ENCODE measurements at regions not wholly inside any gene's neighbourhood (a gene's known extent, or its start where the extent isn't known, plus 50 kb on each side); places are given as distances from the start of the nearest gene placed in this dataset.

DNA sequence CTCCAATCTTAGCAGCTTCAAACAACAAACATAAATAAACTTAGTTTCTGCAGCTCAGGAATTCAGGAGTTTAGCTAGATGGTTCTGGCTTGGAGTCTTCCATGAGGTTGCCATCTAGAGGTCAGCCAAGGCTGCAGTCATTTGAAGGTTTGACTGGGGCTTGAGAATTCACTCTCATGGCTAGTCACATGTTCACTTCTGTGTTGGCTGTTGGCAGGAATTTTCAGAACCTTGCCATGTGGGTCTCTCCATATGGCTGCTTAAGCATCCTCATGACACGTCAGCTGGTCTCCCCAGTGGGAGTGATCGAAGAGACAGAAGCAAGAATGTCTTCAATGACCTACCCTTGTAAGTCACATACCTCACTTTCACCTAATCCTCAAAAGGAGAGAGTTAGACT lies 269.2 kb upstream of the CNTN3 start:
- H3K23ac ChIP-seq (ENCODE audit: insufficient read length) = no peak overlapping the region
- CTCF ChIA-PET (ENCODE audit: partially characterized antibody) = interaction anchor here (0.8 to 2.1 kb wide), 4 partner anchors 11 to 449 kb away, joined by 3 to 6 read pairs (median 4); no protein-coding TSS in a partner anchor
- H3K4me3 ChIP-seq (ENCODE audit: extremely low read depth in 1 of 4, insufficient read depth in 2 of 4, low read depth in 3 of 4, low read length in 4 of 4) = no peak overlapping the region
- TF ChIP-seq RAD21 (IDR thresholded peaks at IDR 0.05 in 1 of 2, conservative IDR thresholded peaks at IDR 0.05 in 1 of 2; ENCODE audit: low read depth in 2 of 2, low read length in 2 of 2) = peak; percentile 48 to 62
- TF ChIP-seq BACH1 (IDR thresholded peaks at IDR 0.05; ENCODE audit: low read length) = no peak
- TF ChIP-seq CBX8 (IDR thresholded peaks at IDR 0.05; ENCODE audit: borderline replicate concordance, low read depth, low read length) = no peak
- no peak for TF ChIP-seq POLR2A (IDR thresholded peaks at IDR 0.05; ENCODE audit: control extremely low read depth in 1 of 2, low read depth in 2 of 2, low read length in 2 of 2)
- no peak for TF ChIP-seq ASH2L (IDR thresholded peaks at IDR 0.05; ENCODE audit: low read length)
- TF ChIP-seq, protein P1, sequence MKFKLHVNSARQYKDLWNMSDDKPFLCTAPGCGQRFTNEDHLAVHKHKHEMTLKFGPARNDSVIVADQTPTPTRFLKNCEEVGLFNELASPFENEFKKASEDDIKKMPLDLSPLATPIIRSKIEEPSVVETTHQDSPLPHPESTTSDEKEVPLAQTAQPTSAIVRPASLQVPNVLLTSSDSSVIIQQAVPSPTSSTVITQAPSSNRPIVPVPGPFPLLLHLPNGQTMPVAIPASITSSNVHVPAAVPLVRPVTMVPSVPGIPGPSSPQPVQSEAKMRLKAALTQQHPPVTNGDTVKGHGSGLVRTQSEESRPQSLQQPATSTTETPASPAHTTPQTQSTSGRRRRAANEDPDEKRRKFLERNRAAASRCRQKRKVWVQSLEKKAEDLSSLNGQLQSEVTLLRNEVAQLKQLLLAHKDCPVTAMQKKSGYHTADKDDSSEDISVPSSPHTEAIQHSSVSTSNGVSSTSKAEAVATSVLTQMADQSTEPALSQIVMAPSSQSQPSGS (IDR thresholded peaks at IDR 0.05; ENCODE audit: low read length) = no peak
- no peak for TF ChIP-seq TAF1 (IDR thresholded peaks at IDR 0.05; ENCODE audit: low read depth, low read length)
- TF ChIP-seq, protein P2, sequence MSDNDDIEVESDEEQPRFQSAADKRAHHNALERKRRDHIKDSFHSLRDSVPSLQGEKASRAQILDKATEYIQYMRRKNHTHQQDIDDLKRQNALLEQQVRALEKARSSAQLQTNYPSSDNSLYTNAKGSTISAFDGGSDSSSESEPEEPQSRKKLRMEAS (IDR thresholded peaks at IDR 0.05) = peak; percentile 52; the same call in 1 of the 2 replicates
- no peak for TF ChIP-seq NANOG (IDR thresholded peaks at IDR 0.05; ENCODE audit: insufficient read depth, low read depth, low read length, poor library complexity, severe bottlenecking)
- TF ChIP-seq MAFK (IDR thresholded peaks at IDR 0.05; ENCODE audit: low read depth, low read length) = no peak
- no peak for TF ChIP-seq JUND (IDR thresholded peaks at IDR 0.05; ENCODE audit: low read length)
- no peak for TF ChIP-seq POU5F1 (IDR thresholded peaks at IDR 0.05; ENCODE audit: low read depth, low read length)

More for the DNA sequence above, 269.2 kb upstream of the CNTN3 start:
- DNase-seq (ENCODE audit: low read depth in 1 of 2, low spot score in 2 of 2) (peak in 1 of 2 experiments; percentile 7), FAIRE-seq (peak; percentile 71)
- no peaks in the 10 kb centered on the region for H3K4me1 ChIP-seq (replicated peaks in 1 of 4; ENCODE audit: control insufficient read depth in 3 of 4, insufficient read depth in 4 of 4, low read length in 3 of 4)
- no peak overlapping the region for H2AFZ ChIP-seq (ENCODE audit: low read length)
- H2BK15ac ChIP-seq (ENCODE audit: low read length) = no peak overlapping the region
- no peak overlapping the region for H3K4ac ChIP-seq (replicated peaks; ENCODE audit: insufficient read length, low read depth, low read length)
- H2BK12ac ChIP-seq (ENCODE audit: low read depth, low read length) = no peak overlapping the region
- no peaks in the 10 kb centered on the region for H3K79me1 ChIP-seq (ENCODE audit: low read depth, low read length)
- no peaks in the 10 kb centered on the region for H3K27me3 ChIP-seq (replicated peaks in 1 of 4; ENCODE audit: control insufficient read depth in 3 of 4, extremely low read depth in 1 of 4, insufficient read depth in 3 of 4, low read length in 3 of 4)
- no peak overlapping the region for H2BK120ac ChIP-seq (replicated peaks; ENCODE audit: low read depth, low read length)
- H3K27ac ChIP-seq (ENCODE audit: low read depth, low read length) = no peak overlapping the region
- 85% methylated on average over 2 of the region's 2 CpGs; no CpG with 5 or more reads in 1 of the 2 experiments for WGBS, 2 experiments (ENCODE audit: extremely low coverage in 1 of 2, insufficient coverage in 1 of 2, insufficient read length in 1 of 2, insufficient replicate concordance in 2 of 2, low coverage in 1 of 2, low lambda C conversion rate in 2 of 2, missing lambda C conversion rate in 1 of 2)
- H3K79me2 ChIP-seq (ENCODE audit: control insufficient read depth in 1 of 2, insufficient read depth in 2 of 2, low read length in 2 of 2) = no peaks in the 10 kb centered on the region
- no peaks in the 10 kb centered on the region for H3K23me2 ChIP-seq (ENCODE audit: low read depth, low read length)
- no peak overlapping the region for H4K91ac ChIP-seq (replicated peaks; ENCODE audit: insufficient read length, low read length)
- no peak overlapping the region for H3K4me2 ChIP-seq (ENCODE audit: insufficient read depth in 1 of 2, low read depth in 2 of 2, low read length in 2 of 2)
- no peak overlapping the region for H3K14ac ChIP-seq (ENCODE audit: insufficient read length)
- no peak overlapping the region for H3K9ac ChIP-seq (replicated peaks in 1 of 4; ENCODE audit: extremely low read depth in 1 of 4, low read depth in 3 of 4, low read length in 3 of 4)
- H4K8ac ChIP-seq (ENCODE audit: extremely low read depth, insufficient read depth, low read length) = no peak overlapping the region
- no peak overlapping the region for H2AK5ac ChIP-seq (ENCODE audit: low read depth, low read length)
- H4K20me1 ChIP-seq (replicated peaks in 1 of 2; ENCODE audit: control insufficient read depth in 1 of 2, insufficient read depth in 2 of 2, low read length in 2 of 2) = peaks cover 0 to 1% of the 10 kb centered on the region in 2 experiments
- H2BK5ac ChIP-seq (ENCODE audit: low read depth, low read length) = no peak overlapping the region
- no peak overlapping the region for H3K18ac ChIP-seq (ENCODE audit: extremely low read depth, low read length)
- H4K5ac ChIP-seq (ENCODE audit: insufficient read length, low read depth, low read length) = no peak overlapping the region
- no peak overlapping the region for H2BK20ac ChIP-seq (ENCODE audit: low read length)
- POLR2A ChIA-PET (ENCODE audit: partially characterized antibody) = no interaction called here
- H3K56ac ChIP-seq (replicated peaks; ENCODE audit: insufficient read length, low read depth, low read length) = no peak overlapping the region
- no peaks in the 10 kb centered on the region for H3K36me3 ChIP-seq (ENCODE audit: control insufficient read depth in 2 of 4, insufficient read depth in 4 of 4, low read length in 3 of 4)
- no peaks in the 10 kb centered on the region for H3K9me3 ChIP-seq (ENCODE audit: insufficient read depth in 2 of 2, low read depth in 1 of 2, low read length in 1 of 2)
